Neuronal stem cell (in vitro differentiated cells): ENCODE measurements at regions not wholly inside any gene's neighbourhood (a gene's known extent, or its start where the extent isn't known, plus 50 kb on each side); places are given as distances from the start of the nearest gene placed in this dataset.

Experiments used
- DNase-seq: peaks from one replicate; pipeline ENCODE4 v3.0.0-alpha.2; 2013; ENCODE audit warnings: low spot score
- H2AFZ ChIP-seq: one replicate; pipeline ENCODE4 v1.6.1; 2013; ENCODE audit warnings: mild to moderate bottlenecking, low read length, inconsistent platforms
- H2AK5ac ChIP-seq: 2 replicates; pipeline ENCODE4 v1.6.1; 2013; ENCODE audit warnings: low read depth, mild to moderate bottlenecking, inconsistent platforms, low read length, moderate library complexity, mixed read lengths
- H2BK120ac ChIP-seq: 2 replicates; pipeline ENCODE4 v1.6.1; 2013; ENCODE audit warnings: low read depth, mild to moderate bottlenecking, inconsistent platforms, low read length, moderate library complexity, mixed read lengths
- H2BK12ac ChIP-seq: one replicate; pipeline ENCODE4 v1.6.1; 2013; ENCODE audit warnings: low read length, inconsistent platforms
- H2BK15ac ChIP-seq: 2 replicates; pipeline ENCODE4 v1.6.1; 2013; ENCODE audit warnings: mild to moderate bottlenecking, low read length, inconsistent platforms, mixed read lengths
- H2BK5ac ChIP-seq: one replicate; pipeline ENCODE4 v1.6.1; 2013; ENCODE audit warnings: inconsistent platforms, mild to moderate bottlenecking, low read length, moderate library complexity
- H3K14ac ChIP-seq: one replicate; pipeline ENCODE4 v1.6.1; 2013; ENCODE audit warnings: low read length, inconsistent platforms
- H3K18ac ChIP-seq: 2 replicates; pipeline ENCODE4 v1.6.1; 2013; ENCODE audit warnings: low read length, inconsistent platforms
- H3K23ac ChIP-seq: 2 replicates; pipeline ENCODE4 v1.6.1; 2013; ENCODE audit warnings: low read depth, mild to moderate bottlenecking, mixed read lengths, low read length, inconsistent platforms; ENCODE audit not compliant: poor library complexity
- H3K27ac ChIP-seq: replicated peaks from 3 replicates; pipeline ENCODE4 v1.5.1; 2013; ENCODE audit warnings: low read length, inconsistent platforms
- H3K27me3 ChIP-seq, 3 experiments: 2 replicates each; pipeline ENCODE4 v1.6.1; 2013; ENCODE audit warnings: low read length in 3 of 3, mild to moderate bottlenecking in 2 of 3, inconsistent platforms in 1 of 3, low read depth in 1 of 3, mixed read lengths in 1 of 3, moderate library complexity in 1 of 3; ENCODE audit not compliant: control insufficient read depth in 3 of 3, insufficient read depth in 3 of 3
- H3K36me3 ChIP-seq, 2 donors: replicated peaks in 1 of 2; 2 replicates each; pipeline ENCODE4 v1.6.1; 2013; ENCODE audit warnings: low read length in 2 of 2; ENCODE audit not compliant: control insufficient read depth in 2 of 2, insufficient read depth in 2 of 2
- H3K4ac ChIP-seq: 2 replicates; pipeline ENCODE4 v1.6.1; 2013; ENCODE audit warnings: inconsistent platforms, mild to moderate bottlenecking, low read length, moderate library complexity
- H3K4me1 ChIP-seq, 2 donors: 1 replicate in 1 of 2; 2 replicates in 1 of 2; pipeline ENCODE4 v1.6.1; 2013; ENCODE audit warnings: low read length in 2 of 2, low read depth in 1 of 2; ENCODE audit not compliant: control insufficient read depth in 2 of 2, insufficient read depth in 1 of 2
- H3K4me2 ChIP-seq: one replicate; pipeline ENCODE4 v1.6.1; 2013; ENCODE audit warnings: mild to moderate bottlenecking, low read length, inconsistent platforms; ENCODE audit not compliant: insufficient read depth, poor library complexity, severe bottlenecking
- H3K4me3 ChIP-seq, 2 donors: 2 replicates each; pipeline ENCODE4 v1.5.1; 2013; ENCODE audit warnings: low read length in 2 of 2, mild to moderate bottlenecking in 2 of 2, inconsistent platforms in 1 of 2, moderate library complexity in 1 of 2
- H3K79me1 ChIP-seq: one replicate; pipeline ENCODE4 v1.6.1; 2013; ENCODE audit warnings: low read depth, mild to moderate bottlenecking, inconsistent platforms, low read length, moderate library complexity
- H3K9ac ChIP-seq: one replicate; pipeline ENCODE4 v1.6.1; 2013; ENCODE audit warnings: mild to moderate bottlenecking, low read depth, low read length, inconsistent platforms; ENCODE audit not compliant: poor library complexity
- H3K9me3 ChIP-seq, 2 donors: replicated peaks in 1 of 2; 2 replicates each; pipeline versions ENCODE3 to v1.6.1; 2013; ENCODE audit warnings: low read length in 2 of 2, mild to moderate bottlenecking in 2 of 2, inconsistent platforms in 1 of 2, low read depth in 1 of 2, mixed read lengths in 1 of 2, moderate library complexity in 1 of 2; ENCODE audit not compliant: control insufficient read depth in 2 of 2, insufficient read depth in 1 of 2
- H4K8ac ChIP-seq: one replicate; pipeline ENCODE4 v1.6.1; 2013; ENCODE audit warnings: low read depth, mild to moderate bottlenecking, inconsistent platforms, low read length, moderate library complexity
- H4K91ac ChIP-seq: one replicate; pipeline ENCODE4 v1.6.1; 2013; ENCODE audit warnings: low read length, low read depth, mild to moderate bottlenecking, inconsistent platforms; ENCODE audit not compliant: poor library complexity
- WGBS, 2 donors: extraction: QIAGEN DNeasy Blood & Tissue Kit; methylation state at CpG; one replicate each; pipeline ENCODE4 v1.1.7; 2013; ENCODE audit warnings: missing lambda C conversion rate in 2 of 2, mixed read lengths in 1 of 2; ENCODE audit not compliant: insufficient read length in 2 of 2, insufficient replicate concordance in 1 of 2; ENCODE audit errors: extremely low coverage in 2 of 2; 5-methylcytosine and 5-hydroxymethylcytosine counted together

GRCh38 chr12:38155526-38156496 is 160.8 kb upstream of the ALG10B start:
- H4K91ac ChIP-seq, result no peak overlapping the region

GRCh38 chr12:38156497-38157245 is 159.9 kb upstream of the ALG10B start:
- Histone ChIP-seq H3K4ac (no peak overlapping the region), H2BK15ac (no peak overlapping the region), H3K4me2 (no peak overlapping the region), H2BK5ac (no peak overlapping the region), H2AK5ac (no peak overlapping the region), H2BK120ac (no peak overlapping the region), H4K8ac (no peak overlapping the region), H3K27ac (no peak overlapping the region), H3K23ac (no peak overlapping the region), H2BK12ac (no peak overlapping the region), H3K79me1 (no peaks in the 10 kb centered on the region), H3K18ac (no peak overlapping the region), H3K9me3 (peaks cover 0 to 72% of the 10 kb centered on the region in 2 donors), H3K14ac (no peak overlapping the region), H3K36me3 (no peaks in the 10 kb centered on the region), H3K27me3 (no peaks in the 10 kb centered on the region), H3K9ac (no peak overlapping the region), H3K4me3 (no peak overlapping the region), H2AFZ (peak overlapping the region; percentile 17), H3K4me1 (no peaks in the 10 kb centered on the region), H4K91ac (no peak overlapping the region)
- DNase-seq, result no peak
- WGBS, 2 donors, result no CpG with 5 or more reads among the region's 39 CpGs

More at GRCh38 chr12:38155526-38156496, 160.8 kb upstream of the ALG10B start:
- Histone ChIP-seq H3K9ac (no peak overlapping the region), H3K4me3 (no peak overlapping the region), H2BK12ac (no peak overlapping the region), H2BK15ac (no peak overlapping the region), H3K4me2 (no peak overlapping the region), H3K14ac (no peak overlapping the region), H3K4ac (no peak overlapping the region), H3K27me3 (no peaks in the 10 kb centered on the region), H2BK5ac (no peak overlapping the region), H2BK120ac (no peak overlapping the region), H3K79me1 (peaks cover 2% of the 10 kb centered on the region), H2AFZ (peak overlapping the region; percentile 56), H3K27ac (no peak overlapping the region), H3K18ac (no peak overlapping the region), H4K8ac (no peak overlapping the region), H3K4me1 (no peaks in the 10 kb centered on the region), H3K36me3 (no peaks in the 10 kb centered on the region), H3K9me3 (peaks cover 0 to 74% of the 10 kb centered on the region in 2 donors), H3K23ac (no peak overlapping the region), H2AK5ac (no peak overlapping the region)
- no peak for DNase-seq
- no CpG with 5 or more reads among the region's 52 CpGs for WGBS, 2 donors

GRCh38 chr12:38157274-38157932 is 159.2 kb upstream of the ALG10B start:
- H3K4me1 ChIP-seq, result no peaks in the 10 kb centered on the region
- no peak overlapping the region for H2BK120ac ChIP-seq
- no peak overlapping the region for H2BK15ac ChIP-seq
- no peak for DNase-seq
- no peak overlapping the region for H3K18ac ChIP-seq
- H2BK12ac ChIP-seq, result no peak overlapping the region
- no peak overlapping the region for H4K91ac ChIP-seq
- no peak overlapping the region for H3K4ac ChIP-seq
- no peaks in the 10 kb centered on the region for H3K36me3 ChIP-seq
- H3K27me3 ChIP-seq, result no peaks in the 10 kb centered on the region
- no peak overlapping the region for H3K4me2 ChIP-seq
- H3K79me1 ChIP-seq, result no peaks in the 10 kb centered on the region
- no CpG with 5 or more reads among the region's 39 CpGs for WGBS, 2 donors
- no peak overlapping the region for H3K9ac ChIP-seq
- no peak overlapping the region for H3K14ac ChIP-seq
- no peak overlapping the region for H2AK5ac ChIP-seq
- no peak overlapping the region for H3K27ac ChIP-seq
- H3K23ac ChIP-seq, result no peak overlapping the region
- no peak overlapping the region for H2AFZ ChIP-seq
- H3K9me3 ChIP-seq, result peaks cover 0 to 72% of the 10 kb centered on the region in 2 donors
- H4K8ac ChIP-seq, result no peak overlapping the region
- H3K4me3 ChIP-seq, result no peak overlapping the region
- no peak overlapping the region for H2BK5ac ChIP-seq
